Inflammatory macrophage (primary cell): ENCODE measurements at regions not wholly inside any gene's neighbourhood (a gene's known extent, or its start where the extent isn't known, plus 50 kb on each side); places are given as distances from the start of the nearest gene placed in this dataset.
"Not testable (repeated sequence)": the region's sequence is repeated elsewhere in the genome, so short reads cannot be mapped to it uniquely, and the experiment has no call there.

ENCODE experiments used
- DNase-seq, 2 donors: peaks; one replicate each; pipeline ENCODE4 v3.0.0-alpha.2; 2020 to 2022

GRCh38 chr7:68020102-68020501 is 1023.5 kb downstream of the TYW1 start:
- no peak for DNase-seq

GRCh38 chr7:68025369-68025768 is 1028.7 kb downstream of the TYW1 start:
- DNase-seq = no peak

- no peak for DNase-seq
These were observed 1033.9 kb downstream of the TYW1 start for GRCh38 chr7:68030530-68030929.

- no peak for DNase-seq
These were observed 1034.7 kb downstream of the TYW1 start for GRCh38 chr7:68031180-68031943.

GRCh38 chr7:68038621-68039314 is 1042.1 kb downstream of the TYW1 start:
- DNase-seq = no peak

- DNase-seq = no peak
These were observed 1044.9 kb downstream of the TYW1 start for GRCh38 chr7:68041554-68041953.

GRCh38 chr7:68043546-68043945 is 1046.9 kb downstream of the TYW1 start:
- no peak for DNase-seq

- no peak for DNase-seq
These were observed 1054.0 kb downstream of the TYW1 start for GRCh38 chr7:68050627-68051026.

GRCh38 chr7:68058014-68058413 is 1061.4 kb downstream of the TYW1 start:
- DNase-seq = no peak

- no peak for DNase-seq
These were observed 1066.5 kb downstream of the TYW1 start for GRCh38 chr7:68063171-68063570.

GRCh38 chr7:68065581-68065980 is 1068.9 kb downstream of the TYW1 start:
- no peak for DNase-seq

- DNase-seq = no peak
These were observed 1071.2 kb downstream of the TYW1 start for GRCh38 chr7:68067845-68068244.

GRCh38 chr7:68070992-68071391 is 1074.4 kb downstream of the TYW1 start:
- no peak for DNase-seq

- no peak for DNase-seq
These were observed 1077.1 kb downstream of the TYW1 start for GRCh38 chr7:68073701-68074100.

GRCh38 chr7:68074242-68074641 is 1077.6 kb downstream of the TYW1 start:
- DNase-seq = no peak

GRCh38 chr7:68078157-68078710 is 1081.6 kb downstream of the TYW1 start:
- no peak for DNase-seq

- DNase-seq = not testable (repeated sequence)
These were observed 1085.7 kb downstream of the TYW1 start for GRCh38 chr7:68082066-68082960.

- DNase-seq = not testable (repeated sequence)
These were observed 1086.5 kb downstream of the TYW1 start for GRCh38 chr7:68082961-68083657.

GRCh38 chr7:68087401-68087800 is 1090.8 kb downstream of the TYW1 start:
- DNase-seq = no peak

- DNase-seq = no peak
These were observed 1092.2 kb downstream of the TYW1 start for GRCh38 chr7:68088879-68089278.

- DNase-seq = not testable (repeated sequence)
These were observed 1093.6 kb downstream of the TYW1 start for GRCh38 chr7:68090256-68090655.

GRCh38 chr7:68103319-68103718 is 1106.7 kb downstream of the TYW1 start:
- no peak for DNase-seq
